HG03432 (cell line): ENCODE measurements at regions not wholly inside any gene's neighbourhood (a gene's known extent, or its start where the extent isn't known, plus 50 kb on each side); places are given as distances from the start of the nearest gene placed in this dataset.

Experiments used
- ATAC-seq: cut with Tn5 transposase; IDR thresholded peaks from one replicate; pipeline ENCODE4 v1.9.1; 2021; ENCODE audit warnings: mild to moderate bottlenecking, moderate library complexity; ENCODE audit not compliant: unreplicated experiment

DNA sequence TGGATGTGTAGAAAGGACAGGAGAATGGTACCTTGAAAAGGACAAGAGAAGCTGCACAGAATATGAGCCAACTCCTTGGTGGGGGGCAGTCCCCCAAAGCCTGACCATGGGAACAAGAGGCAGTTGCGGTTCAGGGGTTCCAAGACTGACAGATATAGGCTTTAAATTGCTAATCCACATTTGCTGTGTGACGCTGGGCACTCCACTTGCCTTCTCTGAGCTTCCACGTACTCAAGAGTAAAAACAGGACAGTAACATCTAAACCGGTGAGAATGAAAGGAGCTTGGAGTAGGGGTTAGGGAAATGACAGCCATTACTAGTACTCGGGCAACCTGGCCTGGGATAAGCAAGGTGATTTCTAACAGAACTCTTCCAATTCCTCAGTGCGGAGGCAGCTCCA is 57.9 kb upstream of the LRFN2 start:
- no peak for ATAC-seq

DNA sequence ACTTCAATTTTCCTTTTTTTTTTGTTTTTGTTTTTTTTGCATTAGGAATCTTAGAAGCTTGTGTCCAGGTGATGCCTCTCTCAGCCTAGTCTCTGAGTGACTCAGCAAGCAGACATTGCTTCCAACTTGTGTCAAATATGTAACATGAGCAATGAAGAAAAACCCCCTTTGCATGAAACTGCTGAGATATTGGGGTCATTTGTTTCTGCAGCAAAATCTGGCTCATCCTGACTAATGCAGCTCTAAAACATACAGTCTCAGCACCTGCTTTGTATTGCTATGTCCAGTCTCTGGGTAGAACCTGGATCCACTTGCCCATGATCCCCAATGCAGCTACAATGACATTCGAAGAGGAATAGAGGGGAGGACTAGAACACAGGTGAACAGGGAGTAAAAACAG is 55.7 kb upstream of the LRFN2 start:
- no peak for ATAC-seq

GRCh38 chr6:40642190-40642589 is 55.0 kb upstream of the LRFN2 start:
- ATAC-seq = no peak

GRCh38 chr6:40640599-40641227 is 53.5 kb upstream of the LRFN2 start:
- ATAC-seq = no peak
